NCI-H1105 treated with DMSO at 0.1 percent for 48 hours (cell line): ENCODE measurements at regions not wholly inside any gene's neighbourhood (a gene's known extent, or its start where the extent isn't known, plus 50 kb on each side); places are given as distances from the start of the nearest gene placed in this dataset.

Experiments used
- DNase-seq: peaks from one replicate; lab custom pipeline; 2025; lab: John Stamatoyannopoulos, UW

DNA sequence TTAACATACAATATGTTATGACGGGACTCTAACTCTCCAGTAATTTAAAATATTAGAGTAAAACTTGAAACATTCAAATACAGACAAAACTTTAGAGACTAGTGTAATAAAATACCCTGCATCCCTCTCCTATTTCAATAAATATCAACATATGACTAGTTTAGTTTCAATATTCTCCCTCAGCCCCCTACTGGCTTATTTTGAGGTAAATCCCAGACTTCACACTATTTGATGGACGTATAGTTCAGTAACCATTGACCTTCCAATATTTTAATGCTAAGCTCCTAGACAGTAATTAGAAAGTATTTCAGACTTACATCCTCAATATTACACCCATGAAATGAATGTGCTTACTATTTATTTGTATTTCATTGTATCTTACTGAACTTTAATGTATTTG, 180.7 kb upstream of the STARD13 start:
- DNase-seq = no peak

DNA sequence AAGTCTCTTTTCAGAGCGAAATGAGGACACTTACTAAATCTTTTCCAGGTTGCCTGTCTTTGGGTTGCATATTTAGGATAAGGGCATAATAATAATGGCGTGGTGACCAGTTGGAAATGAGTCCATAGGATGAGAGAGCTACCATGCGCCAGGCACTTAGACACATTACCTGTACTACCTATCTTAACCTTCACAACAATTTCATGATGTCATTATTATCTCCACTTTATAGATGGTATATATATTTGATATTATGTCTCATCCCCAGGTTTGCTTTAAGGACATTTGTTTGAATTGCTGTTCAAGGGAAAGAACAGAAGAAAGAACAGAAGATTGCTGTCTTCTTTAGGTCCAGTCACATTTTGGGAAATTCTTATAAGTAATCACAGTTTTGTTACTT, 182.0 kb upstream of the STARD13 start:
- no peak for DNase-seq

DNA sequence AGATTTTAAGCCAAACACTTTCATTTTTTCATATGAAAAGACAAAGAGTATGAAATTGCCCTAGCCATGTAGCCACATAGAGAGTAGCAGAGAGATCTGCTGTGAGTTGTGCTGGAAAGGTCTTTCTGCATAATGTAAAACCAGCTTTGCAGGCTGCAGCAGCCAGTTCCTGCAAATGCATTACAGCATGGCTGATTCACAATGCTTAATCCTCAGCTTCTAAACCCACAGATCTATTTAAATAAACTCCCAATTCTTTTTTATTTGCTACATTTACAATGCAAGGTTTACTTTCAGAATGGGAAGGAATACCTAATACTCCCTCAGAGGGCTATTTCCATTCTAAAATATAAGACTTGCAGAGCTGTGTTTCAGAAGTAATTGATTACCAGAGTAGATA, 185.6 kb upstream of the STARD13 start:
- no peak for DNase-seq

DNA sequence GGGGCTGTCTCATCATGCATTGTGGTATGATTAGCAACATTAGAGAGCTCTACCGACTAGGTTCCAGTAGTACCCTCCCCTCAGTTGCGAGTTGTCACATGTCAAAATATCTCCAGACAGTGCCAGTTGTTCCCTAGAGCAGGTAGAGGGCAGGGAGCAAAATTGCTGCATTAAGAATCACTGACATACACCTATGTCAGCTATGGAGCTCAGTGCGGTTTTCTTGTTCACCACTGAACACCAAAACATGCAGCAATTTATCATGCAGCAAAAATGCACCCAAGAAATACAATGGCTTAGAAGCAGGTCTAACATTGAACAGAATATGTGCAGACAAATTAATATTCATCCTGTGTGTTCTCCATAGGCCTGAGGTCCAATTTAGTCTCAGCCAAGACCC, 186.9 kb upstream of the STARD13 start:
- DNase-seq = no peak

DNA sequence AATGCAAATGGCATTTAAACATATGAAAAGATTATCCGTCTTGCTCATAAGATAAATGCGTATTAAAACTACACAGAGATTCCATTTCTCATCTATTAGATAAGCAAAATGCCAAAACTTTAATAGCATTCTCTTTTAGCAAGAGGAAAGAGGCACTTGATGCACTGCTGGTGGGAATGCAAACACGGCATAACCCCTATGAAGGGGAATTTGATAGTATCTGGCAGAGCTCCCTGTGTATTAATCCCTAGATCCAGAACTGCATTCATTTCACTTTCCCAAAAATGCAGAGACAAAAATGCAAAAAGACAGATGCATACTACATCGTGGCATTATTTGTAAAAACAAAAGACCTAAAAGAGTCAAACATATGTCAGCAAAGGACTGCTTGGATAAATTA, 193.6 kb upstream of the STARD13 start:
- no peak for DNase-seq

DNA sequence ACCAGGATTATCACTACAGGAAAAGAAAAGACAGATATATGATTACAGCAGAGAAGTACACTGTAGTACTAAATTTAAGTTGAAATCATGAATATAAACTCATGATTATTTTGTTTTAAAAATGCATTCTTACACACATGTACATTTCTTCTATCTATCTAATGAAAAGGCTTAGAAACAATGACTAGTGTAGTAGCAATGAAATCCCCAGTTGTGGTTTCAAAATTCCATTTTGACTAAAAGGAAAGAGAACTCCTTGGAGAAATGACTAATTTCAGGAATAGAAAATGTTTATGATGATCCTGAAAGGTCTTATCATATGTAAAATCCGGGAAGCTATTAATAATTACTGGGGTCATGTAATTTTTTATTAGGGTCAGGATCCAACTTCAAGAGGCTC, 195.0 kb upstream of the STARD13 start:
- no peak for DNase-seq

DNA sequence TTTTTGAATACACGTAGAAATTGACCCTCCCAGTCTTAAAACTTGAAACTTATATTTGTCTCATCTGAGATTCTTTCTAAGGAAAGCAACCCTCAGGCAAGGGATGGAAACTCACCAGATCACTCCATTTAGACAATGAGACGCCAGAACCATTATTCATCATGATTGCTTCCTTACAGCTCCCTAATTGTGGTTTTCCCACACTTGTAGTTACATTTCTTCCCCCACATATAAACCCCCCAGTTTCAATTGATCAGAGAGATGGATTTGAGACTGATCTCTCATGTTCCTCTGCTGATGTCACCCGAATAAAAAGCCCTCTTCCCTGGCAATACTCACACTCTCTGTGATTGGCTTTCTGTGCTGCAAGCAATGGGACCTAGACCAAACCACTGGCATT, 197.9 kb upstream of the STARD13 start:
- DNase-seq = no peak

DNA sequence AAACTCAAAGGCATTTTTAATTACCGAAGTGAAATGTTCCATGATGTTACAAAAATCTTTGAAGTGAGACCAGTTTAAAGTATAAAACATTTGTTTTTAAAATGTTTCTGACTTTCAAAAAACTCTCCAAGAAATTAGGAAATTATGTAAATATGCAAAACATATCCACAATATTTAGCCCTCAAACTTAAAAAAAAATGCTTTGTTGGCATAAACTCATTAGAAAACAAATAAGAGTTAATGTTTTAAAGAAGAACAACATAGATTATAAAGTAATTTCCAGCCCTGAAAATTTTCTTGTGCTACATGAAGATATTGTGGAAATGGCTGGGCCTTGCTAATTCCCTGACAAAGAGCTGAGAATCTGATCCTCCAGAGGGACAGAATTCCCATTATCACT, 199.7 kb upstream of the STARD13 start:
- DNase-seq = no peak

DNA sequence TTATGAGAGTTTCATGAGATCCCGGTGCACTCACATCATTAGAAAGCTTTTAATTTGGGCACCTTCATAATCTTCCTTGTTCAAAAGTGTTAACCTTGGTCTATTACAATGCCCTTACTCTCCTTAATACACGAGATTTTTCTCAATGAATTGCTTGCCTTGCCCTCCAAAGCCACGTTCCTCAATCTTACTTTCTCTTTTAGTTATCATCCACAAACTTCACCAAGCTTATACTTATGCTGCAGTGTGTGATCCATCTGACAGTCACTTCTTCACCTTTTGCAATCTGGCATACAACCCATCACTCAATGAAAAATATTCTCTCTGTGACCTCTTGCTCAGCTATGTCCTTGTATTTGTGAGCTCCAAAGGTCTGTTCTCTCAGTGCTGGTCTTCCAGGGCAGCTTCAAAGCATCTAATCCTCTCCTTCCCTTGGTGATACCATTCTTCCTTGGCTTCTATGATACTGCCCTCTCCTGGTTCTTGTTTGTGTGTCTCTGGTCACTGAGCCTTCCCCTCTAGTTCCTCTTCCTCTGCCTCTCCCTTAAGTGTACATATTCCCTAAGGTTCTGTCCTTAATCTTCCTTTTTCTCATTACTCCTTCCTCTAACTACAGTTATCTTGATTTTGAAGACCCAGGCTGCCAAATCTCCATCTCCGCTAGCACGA, 202.2 kb upstream of the STARD13 start:
- DNase-seq = no peak

DNA sequence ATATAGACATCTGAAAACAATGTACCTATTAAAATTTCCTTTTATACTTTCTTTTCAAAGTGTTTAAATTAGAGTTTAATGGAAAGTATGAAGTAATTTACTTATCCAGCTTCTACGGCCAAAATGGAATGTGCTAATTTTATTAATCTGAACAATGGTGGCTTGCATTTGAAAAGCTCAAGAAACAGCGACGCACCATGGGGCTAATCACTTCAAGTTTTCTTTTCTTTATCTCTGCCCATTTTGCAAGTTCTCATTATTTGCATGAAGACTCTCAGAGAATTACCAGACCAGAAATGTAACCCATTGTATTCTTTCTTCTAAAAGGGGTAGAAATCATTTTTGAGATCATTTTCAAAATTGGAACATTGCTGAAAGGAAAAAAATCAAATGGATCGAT, 204.0 kb upstream of the STARD13 start:
- no peak for DNase-seq

DNA sequence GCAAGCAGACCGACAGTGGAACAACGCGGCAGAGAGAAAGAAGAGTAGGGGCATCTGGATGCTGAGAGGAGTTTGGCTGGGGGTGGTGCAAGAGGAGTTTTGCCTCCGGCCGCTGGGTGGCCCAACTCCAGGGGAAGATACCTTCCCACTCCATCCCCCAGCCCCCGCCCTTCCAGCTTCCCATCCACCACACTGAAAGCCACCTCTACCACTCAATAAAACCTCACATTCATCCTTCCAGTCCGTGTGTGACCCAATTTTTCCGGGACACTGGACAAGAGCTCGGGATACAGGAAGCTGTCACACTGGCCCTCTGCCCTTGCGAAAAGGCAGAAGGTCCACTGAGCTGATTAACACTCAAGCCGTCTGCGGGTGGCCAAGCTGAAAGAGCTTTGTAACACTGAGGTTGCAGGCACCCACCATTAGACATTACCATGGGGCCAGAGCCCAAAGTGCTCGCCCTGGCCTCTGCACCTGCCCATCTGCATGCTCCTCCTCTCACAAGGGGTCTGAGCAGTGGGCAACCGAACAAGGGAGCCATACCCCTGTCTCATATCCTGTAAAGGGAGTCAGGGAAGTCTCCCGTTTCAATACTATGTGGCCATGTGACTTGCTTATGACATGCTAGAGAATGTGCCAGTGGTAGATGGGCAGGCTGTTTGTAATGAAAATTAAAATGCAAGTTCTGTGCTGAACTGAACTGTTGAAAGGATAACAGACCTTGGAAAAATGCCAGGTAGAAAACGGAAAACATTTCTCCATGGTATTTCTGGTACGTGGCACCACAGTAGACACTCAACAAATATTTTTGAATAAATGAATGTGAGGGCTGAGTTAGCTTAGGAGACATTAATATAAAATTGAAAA, 205.1 kb upstream of the STARD13 start:
- no peak for DNase-seq

DNA sequence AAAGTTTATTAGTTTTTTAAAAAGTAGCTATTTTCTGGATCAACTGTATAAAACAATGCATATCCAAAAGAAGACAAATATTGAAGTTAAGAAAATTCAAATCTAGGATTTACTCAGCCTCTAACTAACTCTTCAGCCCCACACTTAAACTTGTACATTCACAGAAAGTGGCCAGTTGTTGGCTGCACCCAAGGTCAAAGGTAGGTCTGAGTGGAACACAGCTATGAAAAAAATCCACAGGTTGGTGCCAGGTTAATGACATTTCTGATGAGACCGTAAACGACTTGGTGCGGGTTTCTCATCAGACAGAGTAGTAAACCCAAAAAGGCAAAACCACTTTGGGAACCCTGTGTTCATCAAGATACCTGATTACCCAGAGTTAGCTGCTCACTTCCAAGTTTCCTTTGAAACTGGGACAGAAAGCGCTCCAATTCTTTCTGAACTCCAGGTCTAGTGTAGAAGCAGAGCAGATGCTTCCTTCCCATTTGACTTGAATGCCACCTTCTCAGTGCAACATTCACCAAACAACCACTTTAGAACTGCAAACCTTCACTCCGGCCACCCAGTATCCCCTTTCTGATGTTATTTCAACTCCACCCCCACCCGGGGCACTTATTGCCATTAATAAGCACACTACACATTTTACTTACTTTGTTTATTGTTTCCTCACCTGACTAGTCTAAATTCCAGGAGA, 208.3 kb upstream of the STARD13 start:
- DNase-seq = no peak

DNA sequence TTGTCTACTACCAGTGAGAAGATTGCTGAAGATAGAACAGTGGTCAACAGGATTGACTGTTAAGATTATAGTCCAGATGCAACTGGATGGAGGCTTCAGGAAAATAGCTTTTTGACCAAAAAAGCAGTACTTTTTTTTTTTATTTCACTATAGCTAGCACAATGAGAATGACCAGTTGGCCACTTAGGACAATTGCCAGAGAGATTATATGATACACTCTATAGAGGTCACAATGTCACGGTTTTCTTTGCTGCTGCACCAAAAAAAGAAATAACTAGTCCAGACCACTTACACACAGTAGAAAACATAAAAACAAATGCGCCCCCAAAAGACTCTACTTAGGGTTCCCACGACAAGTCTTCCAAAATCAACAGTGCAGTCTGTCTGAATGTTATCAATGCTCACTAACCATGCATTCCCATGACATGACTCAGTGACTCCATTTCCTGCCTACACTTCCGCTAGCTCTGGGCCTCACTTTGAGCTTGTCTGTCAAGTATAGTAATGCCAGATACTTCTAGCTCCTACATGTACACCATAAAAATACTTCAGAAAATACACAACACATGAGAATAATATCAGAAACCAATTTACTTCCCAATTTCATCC, 209.1 kb upstream of the STARD13 start:
- no peak for DNase-seq

DNA sequence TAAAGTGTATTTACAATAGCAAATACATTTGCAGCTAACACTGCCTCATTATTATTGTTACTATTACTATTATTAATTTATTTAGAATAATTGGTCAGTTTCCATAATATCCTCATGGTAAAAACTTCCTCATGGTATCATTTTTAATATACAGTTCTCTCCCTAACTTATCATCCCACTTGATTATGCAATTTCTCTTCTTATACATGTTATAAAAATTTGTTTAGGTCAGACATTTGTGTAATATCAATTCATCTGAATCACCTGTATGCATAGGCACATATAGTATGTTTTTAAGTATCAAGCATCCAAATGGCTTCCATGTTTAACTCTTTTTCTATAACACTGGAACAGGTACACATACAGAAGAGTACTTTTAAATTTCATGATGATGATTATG, 210.8 kb upstream of the STARD13 start:
- no peak for DNase-seq

DNA sequence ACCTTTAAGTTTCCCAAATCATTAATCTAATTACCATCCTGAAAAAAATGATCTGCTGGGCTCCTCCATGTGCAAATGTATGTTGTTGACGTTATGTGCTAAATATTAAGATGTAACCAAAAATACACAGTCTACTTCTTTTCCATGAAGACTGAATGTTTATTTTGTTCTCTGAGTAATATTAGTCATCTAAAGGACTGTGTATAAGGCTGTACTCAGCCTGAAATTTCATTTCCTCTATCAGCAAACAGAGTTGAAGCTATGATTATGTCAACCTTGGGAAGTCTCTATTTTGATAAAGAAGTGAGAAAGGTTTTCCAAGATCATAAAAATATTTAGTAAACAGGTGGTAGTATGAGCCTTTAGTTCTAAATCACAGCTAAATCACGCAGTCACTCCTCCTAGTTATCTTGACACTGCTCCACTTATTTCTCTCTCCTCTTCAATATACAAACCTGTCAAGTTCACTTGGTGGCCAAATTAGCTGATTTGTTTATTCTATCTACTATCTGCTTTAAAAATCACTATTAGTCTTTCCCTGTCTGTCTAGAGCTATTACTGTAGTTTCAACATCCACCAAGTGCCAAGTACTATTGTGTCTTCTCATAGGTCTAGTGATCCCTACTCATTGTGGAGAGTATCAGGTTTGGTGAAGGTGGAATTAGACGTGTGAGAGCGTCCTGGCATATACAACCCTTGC, 211.7 kb upstream of the STARD13 start:
- no peak for DNase-seq

DNA sequence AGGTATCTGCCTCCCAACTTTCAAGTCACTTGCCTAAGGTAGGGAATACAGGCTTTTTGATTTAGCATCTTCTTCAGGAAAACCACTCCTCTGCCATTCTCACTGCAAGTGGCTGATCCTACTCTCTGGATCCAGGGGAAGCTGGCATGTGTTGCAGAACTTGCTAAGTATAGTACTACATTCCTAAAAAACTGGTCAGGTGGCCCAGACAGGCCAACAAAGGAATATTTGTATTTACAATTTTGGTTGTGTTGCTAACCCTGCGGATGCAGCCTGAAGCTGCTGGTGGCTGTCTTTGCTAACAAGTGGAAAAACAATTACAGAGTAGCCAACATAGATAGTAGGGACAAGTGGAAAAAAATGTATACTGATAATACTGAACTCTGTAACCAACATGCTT, 222.5 kb upstream of the STARD13 start:
- DNase-seq = no peak

DNA sequence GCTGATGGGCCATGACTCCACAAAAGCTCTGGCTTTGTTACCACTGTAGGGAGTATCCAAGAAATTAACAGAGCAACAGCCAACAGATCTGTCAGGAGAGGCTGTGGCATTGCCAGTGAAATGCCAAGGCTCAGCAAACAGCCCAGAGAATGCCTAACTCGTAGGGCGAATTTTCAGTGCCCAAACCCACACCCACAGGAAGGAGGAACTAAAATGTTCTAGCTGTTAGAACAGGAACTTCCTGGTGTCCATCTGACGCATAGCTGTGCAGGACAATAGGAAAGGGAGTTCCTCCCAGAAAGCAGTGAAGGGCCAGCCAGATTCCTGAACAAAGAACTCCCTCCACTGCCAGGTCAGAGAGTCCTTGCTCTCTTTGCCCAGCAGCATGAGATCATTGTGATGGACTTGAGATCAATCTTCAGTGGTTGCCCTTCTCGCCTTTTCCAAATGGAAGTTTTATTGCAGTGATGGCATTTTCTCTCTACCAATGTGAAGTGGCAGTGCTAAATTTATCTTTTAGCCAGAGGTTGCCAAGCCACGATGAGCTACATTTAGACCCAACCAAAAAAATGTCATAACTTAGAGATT, 224.2 kb upstream of the STARD13 start:
- no peak for DNase-seq

DNA sequence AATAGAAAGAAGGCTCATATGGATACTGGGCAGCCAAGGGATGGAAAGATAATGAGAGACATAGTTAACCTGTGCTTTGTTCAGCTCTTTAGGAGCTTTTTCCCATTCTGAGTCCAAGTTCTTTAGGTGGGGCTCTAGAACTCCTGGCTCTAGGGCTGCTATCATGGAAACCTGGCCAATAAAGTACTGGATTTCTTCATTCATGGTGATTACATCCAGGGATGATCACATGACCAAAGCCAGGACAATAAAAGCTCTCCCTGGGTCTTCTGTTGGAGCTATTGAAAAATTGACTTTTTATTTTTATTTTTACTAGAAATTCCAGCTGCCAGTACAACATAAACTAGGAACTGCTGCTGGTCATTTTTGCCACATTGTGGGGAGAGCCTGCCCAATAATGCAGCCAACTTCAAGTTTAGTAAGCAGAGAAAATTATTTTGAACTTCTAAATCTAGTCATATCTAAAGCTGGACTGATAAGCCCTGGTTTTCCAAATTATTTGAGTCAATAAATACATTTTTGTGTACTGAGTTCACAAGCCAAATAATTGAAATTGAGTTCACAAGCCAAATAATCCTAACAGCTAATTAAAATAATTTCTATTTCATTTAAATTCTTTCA, 224.9 kb upstream of the STARD13 start:
- no peak for DNase-seq

DNA sequence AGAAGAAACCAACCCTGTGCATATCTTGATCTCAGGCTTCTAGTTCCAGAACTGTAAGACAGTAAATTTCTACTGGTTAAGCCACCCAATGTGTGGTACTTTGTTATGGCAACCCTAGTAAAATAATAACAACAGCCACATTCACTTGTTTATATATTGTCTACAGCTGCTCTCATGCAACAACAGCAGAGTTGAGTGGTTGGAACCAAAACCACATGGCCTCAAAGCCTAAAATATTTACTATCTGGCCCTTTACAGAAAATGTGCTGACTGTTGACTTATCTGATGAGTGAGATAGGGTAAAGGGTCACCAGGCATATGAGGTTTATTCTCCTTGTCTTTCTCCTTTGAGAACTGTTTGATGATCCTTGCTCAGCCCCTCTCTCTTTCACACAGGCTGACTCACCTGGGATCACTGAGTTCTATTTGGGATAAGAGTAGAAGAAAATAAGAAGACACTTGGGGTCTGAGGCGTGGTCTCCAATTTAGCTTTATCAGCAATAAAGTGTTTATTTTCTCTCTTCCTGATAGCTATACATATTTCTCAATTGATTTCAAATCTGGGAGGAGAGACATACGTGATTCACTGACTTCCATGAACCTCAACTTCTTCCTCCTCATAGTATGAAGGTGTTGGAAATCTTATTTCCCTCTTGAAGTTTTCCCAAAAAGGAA, 227.5 kb upstream of the STARD13 start:
- no peak for DNase-seq

DNA sequence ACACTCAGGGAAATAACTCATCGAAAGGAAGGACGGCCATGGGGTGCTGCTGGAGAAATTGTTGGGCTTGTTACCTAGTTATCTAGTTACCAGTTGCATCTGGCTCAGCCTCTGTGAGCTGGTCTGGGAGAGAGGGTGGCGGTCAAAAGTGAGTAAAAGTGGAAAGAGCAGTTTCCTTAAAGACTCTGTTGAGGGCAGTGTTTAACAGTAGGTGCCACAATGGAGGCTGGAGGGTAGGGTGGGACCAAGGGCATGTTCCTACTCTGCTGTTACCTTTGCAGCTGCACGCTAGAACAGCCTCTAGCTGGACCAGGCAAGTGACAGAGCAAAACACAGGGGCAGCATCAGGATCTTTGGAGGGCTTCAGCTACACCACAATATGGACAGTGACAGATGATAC, 228.8 kb upstream of the STARD13 start:
- no peak for DNase-seq

DNA sequence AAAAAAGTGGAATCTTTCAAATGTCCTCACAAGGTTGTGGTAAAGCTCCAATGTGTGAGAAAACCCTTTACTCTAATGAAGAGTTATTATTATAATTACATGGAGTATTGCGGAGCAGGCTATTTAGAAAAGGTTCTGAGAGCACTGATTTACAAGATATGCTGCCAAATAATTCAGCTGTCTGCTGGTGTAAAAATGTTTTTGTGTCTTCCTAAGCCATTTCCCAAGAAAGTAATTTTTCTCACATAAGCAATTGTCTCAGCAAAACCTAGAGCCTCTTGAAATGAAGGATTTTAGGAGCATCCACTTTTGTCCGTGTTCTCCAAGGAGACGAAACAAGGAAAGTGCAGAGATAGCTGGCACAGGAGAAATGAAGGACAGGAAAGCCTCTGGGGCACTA, 229.6 kb upstream of the STARD13 start:
- DNase-seq = no peak
